Caco-2 (cell line): ENCODE measurements at regions not wholly inside any gene's neighbourhood (a gene's known extent, or its start where the extent isn't known, plus 50 kb on each side); places are given as distances from the start of the nearest gene placed in this dataset.

Experiments
- BruUV-seq: library from RNA; stranded (reverse); fragments of 400-500 nt; replicated peaks from 2 replicates; lab custom pipeline; 2021; lab: Mats Ljungman, UMichigan
- CTCF ChIA-PET: fragments of 300-600 bp; sonication (Branson Sonifier 250); formaldehyde crosslinking; loops from one replicate; lab custom pipeline; 2022; ENCODE audit warnings: antibody characterized with exemption; lab: Charles Lee
- POLR2A ChIA-PET: fragments of 300-600 bp; sonication (Branson Sonifier 250); formaldehyde crosslinking; loops from one replicate; lab custom pipeline; 2022; ENCODE audit warnings: antibody characterized with exemption; lab: Charles Lee
- DNase-seq, 2 experiments: peaks; one replicate each; pipeline versions ENCODE4 v3.0.0 to v3.0.0-alpha.2; 2020 to 2022
- H3K27me3 ChIP-seq: replicated peaks from 2 replicates; pipeline ENCODE4 v1.6.0; 2011; ENCODE audit warnings: low read length; ENCODE audit not compliant: control insufficient read depth, insufficient read depth
- H3K36me3 ChIP-seq: 2 replicates; pipeline ENCODE4 v1.5.1; 2011; ENCODE audit warnings: low read length; ENCODE audit not compliant: control insufficient read depth, insufficient read depth
- H3K4me1 ChIP-seq: fragments of 250-450 bp; sonication (Bioruptor Pico); 2 replicates; pipeline ENCODE4 v1.5.1; 2020; ENCODE audit warnings: mild to moderate bottlenecking
- H3K4me3 ChIP-seq: 2 replicates; pipeline ENCODE4 v1.5.1; 2011; ENCODE audit warnings: low read depth, mild to moderate bottlenecking, control low read depth, low read length
- H3K9me3 ChIP-seq: fragments of 250-450 bp; sonication (Bioruptor Pico); 2 replicates; pipeline ENCODE4 v1.5.1; 2020; ENCODE audit warnings: mild to moderate bottlenecking, moderate library complexity
- H3K27ac Mint-ChIP-seq: one replicate; pipeline ENCODE4 v1.8.0; 2022; ENCODE audit warnings: mixed read lengths; ENCODE audit not compliant: unreplicated experiment
- H3K27me3 Mint-ChIP-seq: one replicate; pipeline ENCODE4 v1.8.0; 2022; ENCODE audit warnings: mixed read lengths; ENCODE audit not compliant: insufficient read depth, unreplicated experiment
- H3K36me3 Mint-ChIP-seq: one replicate; pipeline ENCODE4 v1.8.0; 2022; ENCODE audit warnings: mild to moderate bottlenecking, mixed read lengths; ENCODE audit not compliant: insufficient read depth, unreplicated experiment
- H3K4me1 Mint-ChIP-seq: one replicate; pipeline ENCODE4 v1.8.0; 2022; ENCODE audit warnings: low read depth, mixed read lengths; ENCODE audit not compliant: unreplicated experiment
- H3K4me3 Mint-ChIP-seq: one replicate; pipeline ENCODE4 v1.8.0; 2022; ENCODE audit warnings: mild to moderate bottlenecking, moderate library complexity, mixed read lengths; ENCODE audit not compliant: unreplicated experiment
- H3K9me3 Mint-ChIP-seq: one replicate; pipeline ENCODE4 v1.8.0; 2022; ENCODE audit warnings: mixed read lengths; ENCODE audit not compliant: unreplicated experiment
- CTCF ChIP-seq, 2 experiments: fragments of 200-600 bp in 1 of 2; IDR thresholded peaks; 1 replicate in 1 of 2; 2 replicates in 1 of 2; pipeline versions ENCODE4 v1.5.1 to v1.8.0; 2011 to 2022; ENCODE audit warnings: antibody characterized with exemption in 1 of 2, control low read depth in 1 of 2, inconsistent platforms in 1 of 2, low read depth in 1 of 2, low read length in 1 of 2, mild to moderate bottlenecking in 1 of 2, moderate library complexity in 1 of 2; ENCODE audit not compliant: insufficient read depth in 1 of 2, severe bottlenecking in 1 of 2, unreplicated experiment in 1 of 2
- intact Hi-C: fragments of 100-400 bp; cut with micrococcal nuclease; formaldehyde crosslinking; loops from one replicate; pipeline ENCODE4 v1.10.0; 2022; ENCODE audit not compliant: unreplicated experiment

GRCh38 chr1:219337588-219337987 lies 163.9 kb downstream of the LYPLAL1 start:
- Histone ChIP-seq H3K9me3 (no peaks in the 10 kb centered on the region), H3K4me3 (no peak overlapping the region), H3K36me3 (no peaks in the 10 kb centered on the region), H3K4me1 (no peaks in the 10 kb centered on the region), H3K27me3 (no peaks in the 10 kb centered on the region)
- intact Hi-C loops: no loop called here
- no peak for DNase-seq
- H3K27ac Mint-ChIP-seq: no peak overlapping the region
- POLR2A ChIA-PET: no interaction called here
- no peaks in the 10 kb centered on the region for H3K4me1 Mint-ChIP-seq
- no peak overlapping the region for H3K4me3 Mint-ChIP-seq
- no TSS peak for BruUV-seq
- no peaks in the 10 kb centered on the region for H3K9me3 Mint-ChIP-seq
- CTCF ChIA-PET: no interaction called here
- TF ChIP-seq CTCF (IDR thresholded peaks at IDR 0.05; ENCODE audit: insufficient read depth in 1 of 2, low read depth in 1 of 2, low read length in 1 of 2, severe bottlenecking in 1 of 2, unreplicated experiment in 1 of 2): no peak
- H3K27me3 Mint-ChIP-seq: no peaks in the 10 kb centered on the region
- H3K36me3 Mint-ChIP-seq: no peaks in the 10 kb centered on the region

GRCh38 chr1:219333626-219334025 lies 159.9 kb downstream of the LYPLAL1 start:
- intact Hi-C loops: no loop called here
- ChIA-PET POLR2A (no interaction called here), CTCF (no interaction called here)
- no peak for TF ChIP-seq CTCF (IDR thresholded peaks at IDR 0.05; ENCODE audit: insufficient read depth in 1 of 2, low read depth in 1 of 2, low read length in 1 of 2, severe bottlenecking in 1 of 2, unreplicated experiment in 1 of 2)
- Mint-ChIP-seq H3K4me3 (no peak overlapping the region), H3K4me1 (no peaks in the 10 kb centered on the region), H3K27ac (no peak overlapping the region), H3K9me3 (peaks cover 14% of the 10 kb centered on the region), H3K27me3 (no peaks in the 10 kb centered on the region), H3K36me3 (no peaks in the 10 kb centered on the region)
- BruUV-seq: no TSS peak
- DNase-seq: no peak
- Histone ChIP-seq H3K4me1 (no peaks in the 10 kb centered on the region), H3K36me3 (no peaks in the 10 kb centered on the region), H3K4me3 (no peak overlapping the region), H3K27me3 (no peaks in the 10 kb centered on the region), H3K9me3 (no peaks in the 10 kb centered on the region)

- Histone ChIP-seq H3K4me1 (no peaks in the 10 kb centered on the region), H3K9me3 (no peaks in the 10 kb centered on the region), H3K4me3 (no peak overlapping the region), H3K27me3 (no peaks in the 10 kb centered on the region), H3K36me3 (no peaks in the 10 kb centered on the region)
- Mint-ChIP-seq H3K4me3 (no peak overlapping the region), H3K36me3 (no peaks in the 10 kb centered on the region), H3K9me3 (peaks cover 33% of the 10 kb centered on the region), H3K27ac (no peak overlapping the region), H3K27me3 (no peaks in the 10 kb centered on the region), H3K4me1 (no peaks in the 10 kb centered on the region)
- CTCF ChIA-PET: no interaction called here
- POLR2A ChIA-PET: no interaction called here
- TF ChIP-seq CTCF (IDR thresholded peaks at IDR 0.05; ENCODE audit: insufficient read depth in 1 of 2, low read depth in 1 of 2, low read length in 1 of 2, severe bottlenecking in 1 of 2, unreplicated experiment in 1 of 2): no peak
- no TSS peak for BruUV-seq
- intact Hi-C loops: no loop called here
- no peak for DNase-seq
Observed at GRCh38 chr1:219331424-219331823, 157.7 kb downstream of the LYPLAL1 start.
